H9 (cell line): ENCODE measurements at regions not wholly inside any gene's neighbourhood (a gene's known extent, or its start where the extent isn't known, plus 50 kb on each side); places are given as distances from the start of the nearest gene placed in this dataset.

Experiments used
- DNase-seq: peaks from one replicate; pipeline ENCODE4 v3.0.0-alpha.2; 2017
- H2AFZ ChIP-seq: one replicate; pipeline ENCODE4 v1.6.1; 2013; ENCODE audit warnings: mild to moderate bottlenecking, low read length, control low read depth, moderate library complexity
- H2AK5ac ChIP-seq: 2 replicates; pipeline ENCODE4 v1.6.1; 2013; ENCODE audit warnings: low read length, control low read depth, mixed read lengths; ENCODE audit not compliant: insufficient read length
- H2BK120ac ChIP-seq: one replicate; pipeline ENCODE4 v1.6.1; 2013; ENCODE audit warnings: low read depth, mild to moderate bottlenecking, low read length, control low read depth, inconsistent platforms; ENCODE audit not compliant: poor library complexity, severe bottlenecking
- H2BK12ac ChIP-seq: 2 replicates; pipeline ENCODE4 v1.6.1; 2013; ENCODE audit warnings: low read length, control low read depth, mixed read lengths, low read depth; ENCODE audit not compliant: insufficient read length
- H2BK15ac ChIP-seq: 2 replicates; pipeline ENCODE4 v1.6.1; 2013; ENCODE audit warnings: low read depth, low read length, control low read depth
- H2BK20ac ChIP-seq: one replicate; pipeline ENCODE4 v1.6.1; 2013; ENCODE audit warnings: low read depth, mild to moderate bottlenecking, low read length, control low read depth, inconsistent platforms; ENCODE audit not compliant: poor library complexity, severe bottlenecking
- H2BK5ac ChIP-seq: 2 replicates; pipeline ENCODE4 v1.6.1; 2013; ENCODE audit warnings: low read length, control low read depth, mixed read lengths; ENCODE audit not compliant: insufficient read length
- H3K14ac ChIP-seq: 2 replicates; pipeline ENCODE4 v1.6.1; 2013; ENCODE audit warnings: low read length, control low read depth; ENCODE audit not compliant: insufficient read depth
- H3K18ac ChIP-seq: 2 replicates; pipeline ENCODE4 v1.6.1; 2013; ENCODE audit warnings: low read depth, mild to moderate bottlenecking, mixed read lengths, low read length, control low read depth; ENCODE audit not compliant: insufficient read length
- H3K23ac ChIP-seq: 2 replicates; pipeline ENCODE4 v1.6.1; 2013; ENCODE audit warnings: low read length, control low read depth, mixed read lengths, low read depth; ENCODE audit not compliant: insufficient read length
- H3K23me2 ChIP-seq: 2 replicates; pipeline ENCODE4 v1.6.1; 2013; ENCODE audit warnings: low read depth, mild to moderate bottlenecking, mixed read lengths, low read length, control low read depth; ENCODE audit not compliant: insufficient read length, poor library complexity, severe bottlenecking
- H3K27ac ChIP-seq: 2 replicates; pipeline ENCODE4 v1.5.1; 2013; ENCODE audit warnings: low read length, control low read depth, mixed read lengths, low read depth; ENCODE audit not compliant: insufficient read length
- H3K27me3 ChIP-seq: 2 replicates; pipeline ENCODE4 v1.6.1; 2013; ENCODE audit warnings: low read length, control low read depth, inconsistent platforms; ENCODE audit not compliant: insufficient read depth
- H3K4ac ChIP-seq: 2 replicates; pipeline ENCODE4 v1.6.1; 2013; ENCODE audit warnings: low read depth, mild to moderate bottlenecking, control low read depth, inconsistent platforms, low read length, moderate library complexity
- H3K4me1 ChIP-seq: 2 replicates; pipeline ENCODE4 v1.6.1; 2013; ENCODE audit warnings: low read length, control low read depth, inconsistent platforms; ENCODE audit not compliant: insufficient read depth
- H3K4me2 ChIP-seq: 2 replicates; pipeline ENCODE4 v1.6.1; 2013; ENCODE audit warnings: low read length, control low read depth, mixed read lengths; ENCODE audit not compliant: insufficient read length, insufficient read depth
- H3K56ac ChIP-seq: 2 replicates; pipeline ENCODE4 v1.6.1; 2013; ENCODE audit warnings: low read depth, mild to moderate bottlenecking, mixed read lengths, low read length, control low read depth; ENCODE audit not compliant: insufficient read length
- H3K79me1 ChIP-seq: 2 replicates; pipeline ENCODE4 v1.6.1; 2013; ENCODE audit warnings: low read depth, mild to moderate bottlenecking, moderate library complexity, low read length, control low read depth, inconsistent platforms; ENCODE audit not compliant: insufficient read depth, poor library complexity, severe bottlenecking
- H3K79me2 ChIP-seq: 2 replicates; pipeline ENCODE4 v1.6.1; 2013; ENCODE audit warnings: low read length, control low read depth, inconsistent platforms; ENCODE audit not compliant: insufficient read depth
- H3K9ac ChIP-seq: 2 replicates; pipeline ENCODE4 v1.6.1; 2013; ENCODE audit warnings: low read length, control low read depth, mixed read lengths; ENCODE audit not compliant: insufficient read length; ENCODE audit errors: extremely low read depth
- H3K9me3 ChIP-seq: one replicate; pipeline ENCODE4 v1.6.1; 2013; ENCODE audit warnings: low read depth, low read length, inconsistent platforms; ENCODE audit not compliant: control insufficient read depth
- H3T11ph ChIP-seq: one replicate; pipeline ENCODE4 v1.6.1; 2013; ENCODE audit warnings: mild to moderate bottlenecking, low read length, control low read depth, inconsistent platforms
- H4K20me1 ChIP-seq: one replicate; pipeline ENCODE4 v1.6.1; 2013; ENCODE audit not compliant: control insufficient read depth, insufficient read length, insufficient read depth
- H4K5ac ChIP-seq: 2 replicates; pipeline ENCODE4 v1.6.1; 2013; ENCODE audit warnings: low read depth, mild to moderate bottlenecking, mixed read lengths, low read length, control low read depth; ENCODE audit not compliant: insufficient read length
- H4K8ac ChIP-seq: replicated peaks from 2 replicates; pipeline ENCODE4 v1.6.1; 2013; ENCODE audit warnings: low read length, control low read depth, mixed read lengths, low read depth; ENCODE audit not compliant: insufficient read length
- H4K91ac ChIP-seq: 2 replicates; pipeline ENCODE4 v1.6.1; 2013; ENCODE audit warnings: low read depth, mild to moderate bottlenecking, moderate library complexity, mixed read lengths, low read length, control low read depth; ENCODE audit not compliant: insufficient read length
- H3K27ac Mint-ChIP-seq, 3 experiments: 2 replicates in 2 of 3; 3 replicates in 1 of 3; pipeline ENCODE4 v1.8.0; 2020 to 2021; ENCODE audit warnings: mixed read lengths in 3 of 3, mild to moderate bottlenecking in 1 of 3, moderate library complexity in 1 of 3
- H3K27me3 Mint-ChIP-seq: 2 replicates; pipeline ENCODE4 v1.8.0; 2021; ENCODE audit warnings: low read depth, mild to moderate bottlenecking, moderate library complexity, mixed read lengths
- H3K36me3 Mint-ChIP-seq, 3 experiments: 2 replicates in 2 of 3; 3 replicates in 1 of 3; pipeline ENCODE4 v1.8.0; 2020 to 2021; ENCODE audit warnings: low read depth in 3 of 3, mixed read lengths in 3 of 3; ENCODE audit not compliant: insufficient read depth in 1 of 3
- H3K4me1 Mint-ChIP-seq, 2 experiments: 2 replicates each; pipeline ENCODE4 v1.8.0; 2020; ENCODE audit warnings: mixed read lengths in 2 of 2
- H3K4me3 Mint-ChIP-seq, 2 experiments: 2 replicates in 1 of 2; 3 replicates in 1 of 2; pipeline ENCODE4 v1.8.0; 2020 to 2021; ENCODE audit warnings: mild to moderate bottlenecking in 2 of 2, mixed read lengths in 2 of 2, moderate library complexity in 1 of 2
- H3K9me3 Mint-ChIP-seq, 2 experiments: 2 replicates in 1 of 2; 3 replicates in 1 of 2; pipeline ENCODE4 v1.8.0; 2020; ENCODE audit warnings: mild to moderate bottlenecking in 2 of 2, mixed read lengths in 2 of 2, moderate library complexity in 1 of 2
- CTCF ChIP-seq: fragments of 200-600 bp; sonication (generic); conservative IDR thresholded peaks from 3 replicates; pipeline ENCODE4 v1.8.0; 2021; ENCODE audit warnings: antibody characterized with exemption, mild to moderate bottlenecking
- WGBS: extraction: QIAGEN DNeasy Blood & Tissue Kit; methylation state at CpG from one replicate; pipeline ENCODE4 v1.1.7; 2013; ENCODE audit warnings: missing lambda C conversion rate, low lambda C conversion rate, mixed read lengths; ENCODE audit not compliant: insufficient read length; ENCODE audit errors: extremely low coverage; 5-methylcytosine and 5-hydroxymethylcytosine counted together

GRCh38 chr2:164052006-164052405 lies 316.2 kb upstream of the FIGN start:
- H3K56ac ChIP-seq = no peak overlapping the region
- no peaks in the 10 kb centered on the region for H3K27me3 ChIP-seq
- no peak for TF ChIP-seq CTCF
- no peak overlapping the region for H3K27ac Mint-ChIP-seq
- no peaks in the 10 kb centered on the region for H3K23me2 ChIP-seq
- H3K79me2 ChIP-seq = no peaks in the 10 kb centered on the region
- H4K8ac ChIP-seq = no peak overlapping the region
- no peak overlapping the region for H4K91ac ChIP-seq
- no peak overlapping the region for H3K27ac ChIP-seq
- no peaks in the 10 kb centered on the region for H3K4me1 ChIP-seq
- H3K36me3 Mint-ChIP-seq = no peaks in the 10 kb centered on the region
- DNase-seq = no peak
- H2AFZ ChIP-seq = no peak overlapping the region
- no peaks in the 10 kb centered on the region for H3K9me3 Mint-ChIP-seq
- no peak overlapping the region for H3K4me3 Mint-ChIP-seq
- no peak overlapping the region for H2AK5ac ChIP-seq
- H3K4me1 Mint-ChIP-seq = peaks cover 0 to 3% of the 10 kb centered on the region in 2 experiments; a peak in 1 of 4 replicates
- no peaks in the 10 kb centered on the region for H3K9me3 ChIP-seq
- H3T11ph ChIP-seq = no peak overlapping the region
- no peak overlapping the region for H2BK12ac ChIP-seq
- no peak overlapping the region for H2BK15ac ChIP-seq
- H3K14ac ChIP-seq = no peak overlapping the region
- H3K18ac ChIP-seq = no peak overlapping the region
- no peak overlapping the region for H3K4me2 ChIP-seq
- no peaks in the 10 kb centered on the region for H4K20me1 ChIP-seq
- H2BK20ac ChIP-seq = no peak overlapping the region
- no peaks in the 10 kb centered on the region for H3K27me3 Mint-ChIP-seq
- WGBS = no CpG with 5 or more reads among the region's 6 CpGs
- H3K79me1 ChIP-seq = no peaks in the 10 kb centered on the region
- no peak overlapping the region for H2BK120ac ChIP-seq
- no peak overlapping the region for H4K5ac ChIP-seq
- H2BK5ac ChIP-seq = no peak overlapping the region
- H3K4ac ChIP-seq = no peak overlapping the region
- H3K23ac ChIP-seq = no peak overlapping the region
- H3K9ac ChIP-seq = no peak overlapping the region
